Loucy (cell line): ENCODE measurements at regions not wholly inside any gene's neighbourhood (a gene's known extent, or its start where the extent isn't known, plus 50 kb on each side); places are given as distances from the start of the nearest gene placed in this dataset.

ENCODE experiments used
- H2AFZ ChIP-seq: fragments of 200-600 bp; sonication (generic); 2 replicates; pipeline ENCODE4 v1.6.0; 2016; ENCODE audit warnings: antibody characterized with exemption, mild to moderate bottlenecking, low read length, moderate library complexity
- H3F3A ChIP-seq: fragments of 200-600 bp; 2 replicates; pipeline ENCODE4 v1.6.0; 2016; ENCODE audit warnings: antibody characterized with exemption, low read depth, mild to moderate bottlenecking
- H3K27me3 ChIP-seq: fragments of 200-600 bp; sonication (generic); 2 replicates; pipeline ENCODE4 v1.6.1; 2014; ENCODE audit warnings: low read length, mild to moderate bottlenecking; ENCODE audit not compliant: insufficient read depth, poor library complexity, severe bottlenecking
- H3K36me3 ChIP-seq: fragments of 200-600 bp; sonication (generic); 2 replicates; pipeline ENCODE4 v1.6.1; 2016; ENCODE audit warnings: low read length; ENCODE audit not compliant: insufficient read depth
- H3K4me1 ChIP-seq: fragments of 200-600 bp; sonication (generic); 2 replicates; pipeline ENCODE4 v1.5.1; 2014; ENCODE audit warnings: low read length, mild to moderate bottlenecking; ENCODE audit not compliant: insufficient read depth, poor library complexity, severe bottlenecking
- H3K4me2 ChIP-seq: fragments of 200-600 bp; sonication (generic); 2 replicates; pipeline ENCODE4 v1.6.0; 2014; ENCODE audit warnings: antibody characterized with exemption, low read length, low read depth, mild to moderate bottlenecking; ENCODE audit not compliant: poor library complexity, severe bottlenecking
- H3K4me3 ChIP-seq: fragments of 200-600 bp; sonication (generic); 2 replicates; pipeline ENCODE4 v1.5.1; 2014; ENCODE audit warnings: low read length, mild to moderate bottlenecking, mixed read lengths; ENCODE audit not compliant: poor library complexity, severe bottlenecking
- H3K79me2 ChIP-seq: fragments of 200-600 bp; sonication (generic); 2 replicates; pipeline ENCODE4 v1.6.1; 2014; ENCODE audit warnings: low read length; ENCODE audit not compliant: insufficient read depth
- H3K9ac ChIP-seq: fragments of 200-600 bp; sonication (generic); 2 replicates; pipeline ENCODE4 v1.6.0; 2014; ENCODE audit warnings: mild to moderate bottlenecking, low read depth, low read length, moderate library complexity; ENCODE audit not compliant: poor library complexity, severe bottlenecking
- H3K9me2 ChIP-seq: fragments of 200-600 bp; sonication (generic); replicated peaks from 2 replicates; pipeline ENCODE4 v1.6.1; 2016; ENCODE audit warnings: low read depth, low read length, mixed read lengths
- H3K9me3 ChIP-seq: fragments of 200-600 bp; sonication (generic); 2 replicates; pipeline ENCODE4 v1.6.1; 2014; ENCODE audit warnings: mild to moderate bottlenecking, antibody characterized with exemption, low read length, low read depth; ENCODE audit not compliant: insufficient read depth
- H4K20me1 ChIP-seq: fragments of 200-600 bp; sonication (generic); 2 replicates; pipeline ENCODE4 v1.6.0; 2014; ENCODE audit warnings: antibody characterized with exemption, low read length, mild to moderate bottlenecking; ENCODE audit not compliant: insufficient read depth, poor library complexity, severe bottlenecking
- EZH2phosphoT487 ChIP-seq: fragments of 200-600 bp; IDR thresholded peaks from 2 replicates; pipeline ENCODE4 v1.6.1; 2018; ENCODE audit warnings: antibody characterized with exemption, mild to moderate bottlenecking, moderate library complexity, borderline replicate concordance
- TF ChIP-seq, protein P1 (sequence below): fragments of 200-600 bp; sonication (generic); conservative IDR thresholded peaks from 2 replicates; pipeline ENCODE4 v1.5.1; 2014; ENCODE audit warnings: mild to moderate bottlenecking, antibody characterized with exemption, low read length

DNA sequence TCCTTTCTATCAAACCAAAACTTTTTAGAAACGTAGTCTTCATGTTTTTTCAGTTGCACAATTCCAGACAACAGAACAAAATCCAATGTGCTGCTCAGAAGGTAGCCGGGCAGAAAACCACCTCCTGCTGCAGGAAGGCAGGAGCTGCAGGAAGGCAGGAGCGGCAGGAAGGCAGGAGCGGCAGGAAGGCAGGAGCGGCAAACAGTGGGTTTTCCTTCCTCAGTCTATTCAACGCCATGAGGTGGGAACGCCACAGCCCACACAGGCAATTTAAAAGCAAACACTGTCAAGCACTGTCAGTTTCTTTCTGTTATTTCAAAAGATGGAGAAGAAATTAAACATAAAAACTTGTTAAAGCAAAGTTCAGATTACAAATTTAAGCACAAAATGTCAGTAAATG, 601.2 kb upstream of the SALL3 start:
- no peaks in the 10 kb centered on the region for H3K9me2 ChIP-seq
- H4K20me1 ChIP-seq: no peaks in the 10 kb centered on the region
- H3K4me2 ChIP-seq: no peak overlapping the region
- H3K9me3 ChIP-seq: peaks cover 12% of the 10 kb centered on the region; the same call in 1 of the 2 replicates
- TF ChIP-seq, protein P1, sequence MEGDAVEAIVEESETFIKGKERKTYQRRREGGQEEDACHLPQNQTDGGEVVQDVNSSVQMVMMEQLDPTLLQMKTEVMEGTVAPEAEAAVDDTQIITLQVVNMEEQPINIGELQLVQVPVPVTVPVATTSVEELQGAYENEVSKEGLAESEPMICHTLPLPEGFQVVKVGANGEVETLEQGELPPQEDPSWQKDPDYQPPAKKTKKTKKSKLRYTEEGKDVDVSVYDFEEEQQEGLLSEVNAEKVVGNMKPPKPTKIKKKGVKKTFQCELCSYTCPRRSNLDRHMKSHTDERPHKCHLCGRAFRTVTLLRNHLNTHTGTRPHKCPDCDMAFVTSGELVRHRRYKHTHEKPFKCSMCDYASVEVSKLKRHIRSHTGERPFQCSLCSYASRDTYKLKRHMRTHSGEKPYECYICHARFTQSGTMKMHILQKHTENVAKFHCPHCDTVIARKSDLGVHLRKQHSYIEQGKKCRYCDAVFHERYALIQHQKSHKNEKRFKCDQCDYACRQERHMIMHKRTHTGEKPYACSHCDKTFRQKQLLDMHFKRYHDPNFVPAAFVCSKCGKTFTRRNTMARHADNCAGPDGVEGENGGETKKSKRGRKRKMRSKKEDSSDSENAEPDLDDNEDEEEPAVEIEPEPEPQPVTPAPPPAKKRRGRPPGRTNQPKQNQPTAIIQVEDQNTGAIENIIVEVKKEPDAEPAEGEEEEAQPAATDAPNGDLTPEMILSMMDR: no peak
- TF ChIP-seq EZH2phosphoT487: no peak
- no peak overlapping the region for H3K4me3 ChIP-seq
- H3K36me3 ChIP-seq: no peaks in the 10 kb centered on the region
- no peaks in the 10 kb centered on the region for H3F3A ChIP-seq
- H3K79me2 ChIP-seq: no peaks in the 10 kb centered on the region
- H3K9ac ChIP-seq: no peak overlapping the region
- H3K4me1 ChIP-seq: no peaks in the 10 kb centered on the region
- no peaks in the 10 kb centered on the region for H3K27me3 ChIP-seq
- H2AFZ ChIP-seq: no peak overlapping the region

DNA sequence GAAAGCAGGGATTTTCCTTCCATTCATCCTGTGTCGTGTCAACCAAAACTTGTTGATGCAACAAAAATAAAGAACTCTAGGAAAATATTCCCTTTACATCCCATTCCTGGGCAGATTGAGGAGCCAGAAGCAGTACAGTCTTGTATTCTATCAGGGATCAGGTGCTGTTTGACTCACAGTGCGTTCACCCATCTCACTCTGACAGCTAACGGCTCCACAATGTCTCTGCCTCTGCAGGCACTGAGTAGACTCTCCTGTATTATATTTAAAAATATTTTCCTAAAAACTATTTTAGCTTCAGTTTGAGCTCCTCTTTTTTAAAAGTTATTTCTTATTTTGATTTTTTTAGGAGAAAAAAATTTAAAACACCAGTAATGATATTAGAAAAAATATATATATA, 600.6 kb upstream of the SALL3 start:
- no peaks in the 10 kb centered on the region for H3F3A ChIP-seq
- no peaks in the 10 kb centered on the region for H4K20me1 ChIP-seq
- H3K9me2 ChIP-seq: no peaks in the 10 kb centered on the region
- H3K27me3 ChIP-seq: no peaks in the 10 kb centered on the region
- H3K36me3 ChIP-seq: no peaks in the 10 kb centered on the region
- H3K4me3 ChIP-seq: no peak overlapping the region
- H3K9me3 ChIP-seq: peaks cover 14% of the 10 kb centered on the region; the same call in 1 of the 2 replicates
- no peak overlapping the region for H3K9ac ChIP-seq
- H2AFZ ChIP-seq: no peak overlapping the region
- no peaks in the 10 kb centered on the region for H3K4me1 ChIP-seq
- no peaks in the 10 kb centered on the region for H3K79me2 ChIP-seq
- no peak for TF ChIP-seq EZH2phosphoT487
- TF ChIP-seq, protein P1: no peak
- no peak overlapping the region for H3K4me2 ChIP-seq

DNA sequence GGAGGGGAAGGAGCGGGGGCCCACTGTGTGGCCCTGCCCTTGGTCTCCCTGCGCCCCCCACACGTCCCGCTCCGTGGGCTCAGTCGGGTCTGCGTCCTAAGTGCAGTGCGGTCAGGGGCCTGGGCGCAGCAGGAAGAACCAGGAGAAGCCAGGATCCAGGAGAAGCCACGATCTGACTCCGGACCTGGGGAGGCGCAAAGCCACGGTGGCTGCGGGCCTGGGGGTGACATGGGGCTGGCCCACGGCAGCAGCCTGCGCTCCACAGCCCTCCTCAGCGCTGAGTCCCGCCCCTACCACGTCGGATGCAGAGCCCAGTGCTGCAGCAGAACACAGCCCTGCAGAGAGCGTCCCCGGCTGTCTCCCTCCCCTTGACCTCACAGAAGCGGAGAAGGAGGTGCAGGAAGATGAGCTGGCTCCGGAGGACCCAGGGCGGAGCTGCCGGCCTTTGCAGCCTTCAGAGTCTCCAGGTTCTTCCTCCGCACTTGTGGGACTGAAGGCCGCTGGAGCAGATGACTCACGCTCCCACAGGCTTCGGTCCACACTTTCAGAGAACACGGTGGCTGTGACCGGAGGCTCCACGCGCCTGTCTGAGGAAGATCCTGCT, 589.2 kb upstream of the SALL3 start:
- no peaks in the 10 kb centered on the region for H4K20me1 ChIP-seq
- H2AFZ ChIP-seq: no peak overlapping the region
- H3K4me3 ChIP-seq: no peak overlapping the region
- H3F3A ChIP-seq: no peaks in the 10 kb centered on the region
- no peaks in the 10 kb centered on the region for H3K4me1 ChIP-seq
- H3K9me3 ChIP-seq: peaks cover 9% of the 10 kb centered on the region; the same call in 1 of the 2 replicates
- no peak overlapping the region for H3K9ac ChIP-seq
- no peak for TF ChIP-seq EZH2phosphoT487
- TF ChIP-seq, protein P1: no peak
- H3K4me2 ChIP-seq: no peak overlapping the region
- H3K36me3 ChIP-seq: no peaks in the 10 kb centered on the region
- no peaks in the 10 kb centered on the region for H3K27me3 ChIP-seq
- H3K9me2 ChIP-seq: no peaks in the 10 kb centered on the region
- no peaks in the 10 kb centered on the region for H3K79me2 ChIP-seq
